Activated CD8-positive, alpha-beta memory T cell treated with anti-CD3 and anti-CD28 coated beads for 24 hours (primary cell): ENCODE measurements at regions not wholly inside any gene's neighbourhood (a gene's known extent, or its start where the extent isn't known, plus 50 kb on each side); places are given as distances from the start of the nearest gene placed in this dataset.

ENCODE experiments used
- DNase-seq: peaks from one replicate; pipeline ENCODE4 v3.0.0-alpha.2; 2020

DNA sequence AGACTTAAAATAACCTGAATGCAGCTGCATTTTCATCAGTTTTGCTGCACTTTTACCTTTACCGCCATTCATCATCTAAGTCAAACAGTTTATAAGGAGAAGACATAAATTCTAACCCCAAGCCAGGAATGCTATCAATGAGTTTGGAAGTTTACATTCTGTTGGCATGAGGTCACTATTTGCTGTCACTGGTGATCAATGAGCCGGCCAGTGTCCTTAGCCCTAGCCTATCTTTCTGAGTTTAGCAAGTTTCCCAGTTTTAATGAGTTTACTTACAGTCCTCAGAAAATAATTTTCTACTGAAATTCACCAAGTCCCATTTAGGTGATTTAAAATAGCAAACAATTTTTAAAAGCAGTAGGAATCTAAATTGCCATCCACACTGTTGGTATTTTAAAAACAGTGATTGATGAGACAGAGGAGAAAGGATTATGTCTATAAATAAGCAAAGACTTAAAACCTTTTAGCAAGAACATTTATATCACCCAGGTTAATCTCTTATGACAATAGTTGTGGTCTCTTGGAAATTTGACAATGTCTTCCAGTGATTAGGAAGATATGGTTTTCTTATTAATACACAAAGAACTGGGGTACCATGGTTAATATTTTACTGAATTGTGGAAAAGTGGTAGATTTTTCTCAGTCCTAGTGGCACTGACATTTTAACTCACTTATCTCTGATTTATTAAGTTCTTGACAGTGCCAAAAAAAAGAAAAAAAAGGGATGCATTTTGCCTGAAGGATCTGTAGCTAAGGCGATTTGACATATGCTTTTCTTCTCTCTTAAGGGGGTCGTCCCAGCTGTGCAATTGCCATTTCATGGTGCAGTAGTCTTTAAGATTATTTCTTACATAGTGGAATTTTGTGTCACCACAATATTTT lies 443.4 kb upstream of the ANKRD30A start:
- DNase-seq, result no peak

GRCh38 chr10:36679554-36679953 lies 445.8 kb upstream of the ANKRD30A start:
- no peak for DNase-seq

- no peak for DNase-seq
Measured at GRCh38 chr10:36677431-36677768, 448.0 kb upstream of the ANKRD30A start.

- DNase-seq, result no peak
Measured at GRCh38 chr10:36676756-36677430, 448.5 kb upstream of the ANKRD30A start.

- DNase-seq, result no peak
Measured at GRCh38 chr10:36676321-36676720, 449.1 kb upstream of the ANKRD30A start.

GRCh38 chr10:36675458-36675880 lies 449.9 kb upstream of the ANKRD30A start:
- DNase-seq, result no peak

GRCh38 chr10:36671607-36672006 lies 453.8 kb upstream of the ANKRD30A start:
- DNase-seq, result no peak

GRCh38 chr10:36670621-36671402 lies 454.6 kb upstream of the ANKRD30A start:
- DNase-seq, result no peak

GRCh38 chr10:36669615-36670352 lies 455.6 kb upstream of the ANKRD30A start:
- DNase-seq, result no peak

- DNase-seq, result no peak
Measured at GRCh38 chr10:36666451-36666850, 458.9 kb upstream of the ANKRD30A start.

- DNase-seq, result no peak
Measured at GRCh38 chr10:36662571-36662970, 462.8 kb upstream of the ANKRD30A start.

DNA sequence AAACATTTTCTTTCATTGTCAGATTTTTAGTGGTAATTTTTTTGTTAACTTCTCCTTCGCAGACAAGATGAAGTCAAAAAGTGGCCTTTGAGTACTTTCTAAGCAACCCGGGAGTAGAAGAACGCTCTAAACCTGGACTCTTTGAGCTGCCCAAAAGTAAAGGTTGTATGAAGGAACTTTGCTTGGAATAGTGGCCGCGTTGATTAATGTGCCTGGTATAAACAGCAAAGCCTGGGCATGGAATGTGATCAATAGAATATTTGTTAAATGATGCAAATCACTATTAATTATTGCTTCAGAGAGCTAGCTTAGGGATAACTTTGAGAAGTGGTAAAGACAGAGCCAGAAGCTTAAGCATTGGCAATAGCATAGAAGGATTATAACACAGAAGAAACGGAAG lies 475.1 kb upstream of the ANKRD30A start:
- no peak for DNase-seq

- no peak for DNase-seq
Measured at GRCh38 chr10:36647540-36647939, 477.9 kb upstream of the ANKRD30A start.

GRCh38 chr10:36640626-36641025 lies 484.8 kb upstream of the ANKRD30A start:
- DNase-seq, result no peak

DNA sequence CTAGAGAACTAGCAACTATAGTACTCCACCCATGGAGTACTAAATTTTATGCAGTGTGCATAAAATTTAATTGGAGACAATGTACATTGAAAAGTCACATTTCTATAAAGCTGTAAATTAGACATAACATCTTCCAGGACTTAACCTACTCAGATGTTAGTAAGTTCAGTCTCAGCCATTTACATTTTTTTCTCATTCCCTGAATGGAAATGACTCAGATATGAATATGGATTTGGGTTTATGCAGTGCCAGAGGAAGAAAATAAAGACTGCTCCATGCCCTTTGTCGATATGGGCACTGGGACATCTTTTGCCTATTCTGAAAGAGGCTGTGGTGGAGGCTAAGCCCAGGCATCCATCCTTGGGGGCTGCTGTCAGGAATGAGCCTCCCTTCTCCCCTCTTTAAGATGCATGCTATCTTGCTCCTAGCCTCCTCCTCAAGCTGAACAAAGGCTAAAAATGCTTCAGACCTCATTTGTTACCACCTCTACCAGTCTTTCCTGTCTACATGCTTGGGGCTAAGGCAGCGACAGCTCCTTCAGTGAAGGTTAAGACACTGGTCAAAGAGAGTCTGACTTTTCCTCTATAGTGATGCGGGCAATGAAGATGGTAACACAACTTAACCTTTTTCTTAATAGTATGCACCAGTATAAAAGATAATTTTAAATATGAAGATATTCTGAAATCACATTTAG lies 486.8 kb upstream of the ANKRD30A start:
- no peak for DNase-seq

GRCh38 chr10:36636879-36637278 lies 488.5 kb upstream of the ANKRD30A start:
- DNase-seq, result no peak

GRCh38 chr10:36636285-36636839 lies 489.0 kb upstream of the ANKRD30A start:
- DNase-seq, result no peak

GRCh38 chr10:36634916-36635315 lies 490.5 kb upstream of the ANKRD30A start:
- DNase-seq, result no peak

GRCh38 chr10:36630267-36630666 lies 495.1 kb upstream of the ANKRD30A start:
- DNase-seq, result no peak

DNA sequence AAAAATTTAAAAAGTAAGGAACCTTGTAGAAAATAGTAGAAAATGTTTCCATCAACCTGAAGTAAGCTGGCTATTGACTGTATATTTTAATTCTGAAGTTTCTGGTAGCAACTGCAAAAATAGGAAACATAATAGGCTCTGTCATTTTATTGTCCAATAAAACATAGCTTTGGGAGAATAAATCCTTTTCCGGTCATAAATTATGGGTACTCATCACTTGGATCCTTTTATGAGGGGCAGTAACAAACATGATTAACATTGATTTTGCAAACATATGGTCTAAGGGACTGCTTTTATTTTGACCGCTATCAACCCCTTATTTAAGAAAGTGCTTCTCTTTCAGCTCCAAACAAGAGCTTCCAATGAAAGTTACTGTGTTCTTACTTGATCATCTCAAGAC lies 495.9 kb upstream of the ANKRD30A start:
- DNase-seq, result no peak

DNA sequence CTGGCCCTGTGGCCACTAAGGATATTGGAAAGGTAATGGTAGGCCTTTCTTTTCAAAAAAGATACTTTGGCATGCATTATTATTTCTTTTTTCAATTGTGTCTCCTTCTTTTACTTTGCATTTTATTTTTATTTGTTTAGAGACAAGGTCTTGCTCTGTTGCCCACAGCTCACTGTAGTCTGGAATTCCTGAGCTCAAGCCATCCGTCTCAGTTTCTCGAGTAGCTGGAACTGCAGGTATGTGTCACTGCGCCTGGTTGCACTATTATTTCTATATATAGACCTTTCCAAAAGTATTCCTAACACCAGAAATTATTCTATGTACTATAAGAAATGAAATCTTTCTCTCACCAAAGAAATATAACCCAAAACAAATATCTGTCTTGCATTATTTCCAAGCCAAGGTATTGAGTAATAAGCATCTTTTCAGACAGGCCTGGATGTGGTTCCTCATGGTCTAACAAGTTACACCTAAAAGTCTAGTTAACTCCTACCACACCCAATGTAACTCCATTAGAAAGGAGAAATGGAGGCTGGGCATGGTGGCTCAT lies 500.8 kb upstream of the ANKRD30A start:
- DNase-seq, result no peak

DNA sequence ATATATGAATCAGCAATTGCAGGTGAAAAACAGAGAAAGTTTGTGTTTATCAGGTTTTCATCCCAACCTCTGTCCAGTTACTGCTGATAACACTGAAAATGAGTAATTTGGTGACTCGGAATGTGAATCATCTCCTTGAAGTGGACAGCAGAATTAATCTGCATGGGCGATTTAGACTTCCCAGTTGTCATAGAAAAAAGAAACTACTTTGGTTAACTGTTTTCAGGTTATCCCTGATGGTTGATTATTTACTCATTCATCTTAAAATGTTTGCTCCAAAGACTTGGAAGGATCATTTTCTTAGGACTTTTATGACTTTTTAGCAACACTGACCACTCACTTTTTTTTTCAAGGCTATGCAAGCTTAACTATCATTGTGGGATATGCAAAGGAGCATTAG lies 504.1 kb upstream of the ANKRD30A start:
- no peak for DNase-seq
